HG02981 (cell line): ENCODE measurements at regions not wholly inside any gene's neighbourhood (a gene's known extent, or its start where the extent isn't known, plus 50 kb on each side); places are given as distances from the start of the nearest gene placed in this dataset.

ENCODE experiments used
- ATAC-seq: cut with Tn5 transposase; IDR thresholded peaks from one replicate; pipeline ENCODE4 v1.9.1; 2021; ENCODE audit warnings: mild to moderate bottlenecking, moderate library complexity; ENCODE audit not compliant: unreplicated experiment

- no peak for ATAC-seq
These were observed 127.0 kb upstream of the TIAM1 start for GRCh38 chr21:31470896-31471694.

- no peak for ATAC-seq
These were observed 116.9 kb upstream of the TIAM1 start for GRCh38 chr21:31460980-31461379.

GRCh38 chr21:31459457-31459856 lies 115.4 kb upstream of the TIAM1 start:
- no peak for ATAC-seq

- no peak for ATAC-seq
These were observed 113.6 kb upstream of the TIAM1 start for GRCh38 chr21:31457675-31458074.

- ATAC-seq, result no peak
These were observed 112.1 kb upstream of the TIAM1 start for GRCh38 chr21:31456201-31456600.

GRCh38 chr21:31455506-31455905 lies 111.4 kb upstream of the TIAM1 start:
- no peak for ATAC-seq

GRCh38 chr21:31450980-31451379 lies 106.9 kb upstream of the TIAM1 start:
- no peak for ATAC-seq

- ATAC-seq, result no peak
These were observed 106.0 kb upstream of the TIAM1 start for GRCh38 chr21:31449921-31450535.

- ATAC-seq, result no peak
These were observed 104.4 kb upstream of the TIAM1 start for GRCh38 chr21:31448496-31448895.

GRCh38 chr21:31447505-31447904 lies 103.4 kb upstream of the TIAM1 start:
- ATAC-seq, result no peak

- peak; percentile 78 for ATAC-seq
These were observed 102.3 kb upstream of the TIAM1 start for GRCh38 chr21:31446226-31446855.

- ATAC-seq, result no peak
These were observed 101.1 kb upstream of the TIAM1 start for GRCh38 chr21:31445137-31445536.

GRCh38 chr21:31443736-31444521 lies 99.9 kb upstream of the TIAM1 start:
- no peak for ATAC-seq

- ATAC-seq, result no peak
These were observed 98.3 kb upstream of the TIAM1 start for GRCh38 chr21:31442339-31442738.

- ATAC-seq, result no peak
These were observed 85.4 kb upstream of the TIAM1 start for GRCh38 chr21:31429506-31429905.

GRCh38 chr21:31426235-31426797 lies 82.3 kb upstream of the TIAM1 start:
- no peak for ATAC-seq

- ATAC-seq, result no peak
These were observed 81.1 kb upstream of the TIAM1 start for GRCh38 chr21:31425138-31425537.

GRCh38 chr21:31424058-31424457 lies 80.0 kb upstream of the TIAM1 start:
- no peak for ATAC-seq

GRCh38 chr21:31420988-31421387 lies 76.9 kb upstream of the TIAM1 start:
- ATAC-seq, result no peak

GRCh38 chr21:31420354-31420753 lies 76.3 kb upstream of the TIAM1 start:
- no peak for ATAC-seq
